Endothelial cell of umbilical vein (primary cell): ENCODE measurements at regions not wholly inside any gene's neighbourhood (a gene's known extent, or its start where the extent isn't known, plus 50 kb on each side); places are given as distances from the start of the nearest gene placed in this dataset.

Experiments
- BruUV-seq: library from RNA; stranded (reverse); fragments of 400-500 nt; replicated peaks from 2 replicates; lab custom pipeline; 2021; lab: Mats Ljungman, UMichigan
- CTCF ChIA-PET: fragments of 300-600, 350-600 bp; sonication (Branson Sonifier 250); formaldehyde crosslinking; loops from one replicate; lab custom pipeline; 2021; ENCODE audit warnings: antibody characterized with exemption, inconsistent platforms; lab: Charles Lee
- POLR2A ChIA-PET: fragments of 300-600, 350-600 bp; sonication (Branson Sonifier 250); formaldehyde crosslinking; loops from one replicate; lab custom pipeline; 2021; ENCODE audit warnings: antibody characterized with exemption, inconsistent platforms; lab: Charles Lee
- DNase-seq: peaks from one replicate; pipeline ENCODE4 v3.0.0-alpha.2; 2011; ENCODE audit warnings: low read depth, low spot score
- FAIRE-seq: peaks from 2 replicates; lab custom pipeline; 2011; peaks lifted over from hg19 to GRCh38; lab: Jason Lieb, UNC
- H2AFZ ChIP-seq: 2 replicates; pipeline ENCODE4 v1.6.0; 2012; ENCODE audit warnings: low read depth, low read length, control low read depth, inconsistent platforms
- H3K27ac ChIP-seq: 2 replicates; pipeline ENCODE4 v1.5.1; 2011; ENCODE audit warnings: low read depth, mild to moderate bottlenecking, control low read depth, low read length, moderate library complexity; ENCODE audit not compliant: insufficient read depth
- H3K27me3 ChIP-seq, 2 experiments: 2 replicates each; pipeline versions ENCODE4 v1.6.0 to v1.6.1; 2011; ENCODE audit warnings: low read length in 2 of 2, mixed read lengths in 1 of 2; ENCODE audit not compliant: control insufficient read depth in 2 of 2, insufficient read depth in 2 of 2
- H3K36me3 ChIP-seq, 2 experiments: 2 replicates in 1 of 2; 3 replicates in 1 of 2; pipeline ENCODE4 v1.5.1; 2011; ENCODE audit warnings: low read length in 2 of 2, mild to moderate bottlenecking in 1 of 2, moderate library complexity in 1 of 2; ENCODE audit not compliant: control insufficient read depth in 2 of 2, insufficient read depth in 2 of 2; ENCODE audit errors: extremely low read depth in 1 of 2
- H3K4me1 ChIP-seq: 3 replicates; pipeline ENCODE4 v1.5.1; 2011; ENCODE audit warnings: mild to moderate bottlenecking, low read length; ENCODE audit not compliant: control insufficient read depth, insufficient read depth; ENCODE audit errors: extremely low read depth
- H3K4me2 ChIP-seq: 2 replicates; pipeline ENCODE4 v1.6.1; 2011; ENCODE audit warnings: low read length, control low read depth, mixed read lengths; ENCODE audit not compliant: insufficient read depth
- H3K4me3 ChIP-seq, 3 experiments: fragments of 200-600 bp in 1 of 3; sonication (generic), shearing (Covaris generic) in 1 of 3; replicated peaks in 1 of 3; 2 replicates each; pipeline ENCODE4 v1.5.1; 2011 to 2016; ENCODE audit warnings: control low read depth in 3 of 3, low read length in 3 of 3, mild to moderate bottlenecking in 2 of 3, inconsistent platforms in 1 of 3, low read depth in 1 of 3, moderate library complexity in 1 of 3; ENCODE audit not compliant: insufficient read depth in 1 of 3
- H3K79me2 ChIP-seq: 2 replicates; pipeline ENCODE4 v1.6.0; 2012; ENCODE audit warnings: low read length, inconsistent platforms; ENCODE audit not compliant: control insufficient read depth, insufficient read depth
- H3K9ac ChIP-seq: replicated peaks from 2 replicates; pipeline ENCODE3; 2011; ENCODE audit warnings: low read length, control low read depth; ENCODE audit not compliant: insufficient read depth; ENCODE audit errors: extremely low read depth
- H3K9me1 ChIP-seq: replicated peaks from 3 replicates; pipeline ENCODE4 v1.6.0; 2011; ENCODE audit warnings: mild to moderate bottlenecking, low read length; ENCODE audit not compliant: control insufficient read depth, insufficient read depth; ENCODE audit errors: extremely low read depth
- H3K9me3 ChIP-seq: replicated peaks from 2 replicates; pipeline ENCODE4 v1.5.1; 2012; ENCODE audit warnings: low read length, inconsistent platforms; ENCODE audit not compliant: control insufficient read depth, insufficient read depth
- H4K20me1 ChIP-seq: replicated peaks from 2 replicates; pipeline ENCODE3; 2011; ENCODE audit warnings: mild to moderate bottlenecking, low read length; ENCODE audit not compliant: control insufficient read depth, insufficient read depth; ENCODE audit errors: extremely low read depth
- CTCF ChIP-seq, 2 donors: IDR thresholded peaks; 1 replicate in 1 of 2; 2 replicates in 1 of 2; pipeline ENCODE4 v1.5.1; 2011; ENCODE audit warnings: low read length in 2 of 2, mild to moderate bottlenecking in 2 of 2, moderate library complexity in 2 of 2, control low read depth in 1 of 2, inconsistent platforms in 1 of 2, low read depth in 1 of 2; ENCODE audit not compliant: insufficient read depth in 1 of 2; ENCODE audit errors: extremely low read depth in 1 of 2
- EZH2 ChIP-seq: IDR thresholded peaks from 2 replicates; pipeline ENCODE4 v1.6.1; 2012; ENCODE audit warnings: borderline replicate concordance, low read depth, mild to moderate bottlenecking, moderate library complexity, low read length, inconsistent platforms; ENCODE audit not compliant: severe bottlenecking
- FOS ChIP-seq: IDR thresholded peaks from 2 replicates; pipeline ENCODE4 v1.6.1; 2011; ENCODE audit warnings: mild to moderate bottlenecking, low read length, moderate library complexity, borderline replicate concordance; ENCODE audit not compliant: insufficient read depth
- GATA2 ChIP-seq: IDR thresholded peaks from 2 replicates; pipeline ENCODE4 v1.7.0; 2011; ENCODE audit warnings: low read depth, mild to moderate bottlenecking, moderate library complexity, mixed read lengths, low read length; ENCODE audit not compliant: insufficient read length, insufficient read depth
- JUN ChIP-seq: IDR thresholded peaks from 2 replicates; pipeline ENCODE4 v1.6.1; 2011; ENCODE audit warnings: borderline replicate concordance, low read depth; ENCODE audit not compliant: insufficient read length, insufficient read depth
- MAX ChIP-seq: IDR thresholded peaks from 2 replicates; pipeline ENCODE4 v1.6.1; 2011; ENCODE audit not compliant: insufficient read depth, insufficient read length
- MYC ChIP-seq: IDR thresholded peaks from one replicate; pipeline ENCODE4 v1.6.1; 2011; ENCODE audit warnings: mild to moderate bottlenecking, low read depth, low read length
- POLR2A ChIP-seq: IDR thresholded peaks from 2 replicates; pipeline ENCODE4 v1.6.1; 2012; ENCODE audit warnings: low read depth, mild to moderate bottlenecking, control low read depth, low read length
- POLR2AphosphoS5 ChIP-seq: IDR thresholded peaks from 2 replicates; pipeline ENCODE4 v1.6.1; 2012; ENCODE audit warnings: low read depth, mild to moderate bottlenecking, control low read depth, low read length, moderate library complexity; ENCODE audit not compliant: insufficient read depth
- dilution Hi-C: fragments of 300-500 bp; cut with MboI; formaldehyde crosslinking; loops from one replicate; pipeline ENCODE4 v1.15.0; 2019; ENCODE audit warnings: low sequenced_read_pairs; ENCODE audit not compliant: extremely low pct_ligation_motif_present
- intact Hi-C: fragments of 100-400 bp; cut with micrococcal nuclease; formaldehyde crosslinking; loops from one replicate; pipeline ENCODE4 v1.10.0; 2022

- dilution Hi-C loops (no loop called here), intact Hi-C loops (no loop called here)
- Histone ChIP-seq H3K9ac (no peak overlapping the region), H3K9me3 (no peaks in the 10 kb centered on the region), H4K20me1 (no peaks in the 10 kb centered on the region), H3K4me2 (no peak overlapping the region), H2AFZ (no peak overlapping the region), H3K4me3 (no peak overlapping the region), H3K27ac (no peak overlapping the region), H3K9me1 (no peaks in the 10 kb centered on the region), H3K36me3 (no peaks in the 10 kb centered on the region), H3K27me3 (no peaks in the 10 kb centered on the region), H3K79me2 (no peaks in the 10 kb centered on the region), H3K4me1 (peaks cover 9% of the 10 kb centered on the region)
- ChIA-PET CTCF (no interaction called here), POLR2A (no interaction called here)
- DNase-seq (no peak), FAIRE-seq (no peak)
- no TSS peak for BruUV-seq
- TF ChIP-seq FOS: no peak
- no peak for TF ChIP-seq POLR2A
- TF ChIP-seq POLR2AphosphoS5: no peak
- no peak for TF ChIP-seq MAX
- no peak for TF ChIP-seq GATA2
- no peak for TF ChIP-seq MYC
- no peak for TF ChIP-seq JUN
- no peak for TF ChIP-seq CTCF (IDR thresholded peaks at IDR 0.05; ENCODE audit: extremely low read depth in 1 of 2, insufficient read depth in 1 of 2, low read depth in 1 of 2, low read length in 2 of 2)
- no peak for TF ChIP-seq EZH2
Observed at GRCh38 chr7:47657126-47657525, 75.2 kb upstream of the TNS3 start.
